ENCODE measurements at regions not wholly inside any gene's neighbourhood (a gene's known extent, or its start where the extent isn't known, plus 50 kb on each side); places are given as distances from the start of the nearest gene placed in this dataset.

DNA sequence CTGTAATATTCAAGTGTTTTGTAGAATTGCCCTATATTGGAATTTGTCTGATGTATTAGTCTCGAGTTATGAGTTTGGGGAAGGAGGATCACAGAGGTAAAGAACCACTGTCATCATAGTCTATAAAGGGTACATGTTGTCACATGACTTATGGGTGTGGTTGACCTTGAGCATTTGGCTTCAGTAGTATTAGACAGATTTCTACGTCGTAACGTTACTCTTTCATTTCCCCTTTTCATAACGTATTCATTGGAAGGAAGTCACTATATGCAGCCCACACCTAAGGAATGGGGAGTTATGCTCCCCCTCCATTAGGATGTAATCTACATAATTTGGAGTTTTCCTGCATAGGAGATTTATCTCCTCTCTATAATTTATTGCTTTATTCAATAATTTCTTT is 110.1 kb upstream of the VAV3 start:
- peaks cover 2% of the 10 kb centered on the region for H3K4me1 Mint-ChIP-seq (ENCODE audit: low read depth, unreplicated experiment)
- no peak overlapping the region for H3K4me3 Mint-ChIP-seq (ENCODE audit: unreplicated experiment)
- no peaks in the 10 kb centered on the region for H3K36me3 Mint-ChIP-seq (ENCODE audit: unreplicated experiment)
- DNase-seq = no peak
- TF ChIP-seq, protein P1, sequence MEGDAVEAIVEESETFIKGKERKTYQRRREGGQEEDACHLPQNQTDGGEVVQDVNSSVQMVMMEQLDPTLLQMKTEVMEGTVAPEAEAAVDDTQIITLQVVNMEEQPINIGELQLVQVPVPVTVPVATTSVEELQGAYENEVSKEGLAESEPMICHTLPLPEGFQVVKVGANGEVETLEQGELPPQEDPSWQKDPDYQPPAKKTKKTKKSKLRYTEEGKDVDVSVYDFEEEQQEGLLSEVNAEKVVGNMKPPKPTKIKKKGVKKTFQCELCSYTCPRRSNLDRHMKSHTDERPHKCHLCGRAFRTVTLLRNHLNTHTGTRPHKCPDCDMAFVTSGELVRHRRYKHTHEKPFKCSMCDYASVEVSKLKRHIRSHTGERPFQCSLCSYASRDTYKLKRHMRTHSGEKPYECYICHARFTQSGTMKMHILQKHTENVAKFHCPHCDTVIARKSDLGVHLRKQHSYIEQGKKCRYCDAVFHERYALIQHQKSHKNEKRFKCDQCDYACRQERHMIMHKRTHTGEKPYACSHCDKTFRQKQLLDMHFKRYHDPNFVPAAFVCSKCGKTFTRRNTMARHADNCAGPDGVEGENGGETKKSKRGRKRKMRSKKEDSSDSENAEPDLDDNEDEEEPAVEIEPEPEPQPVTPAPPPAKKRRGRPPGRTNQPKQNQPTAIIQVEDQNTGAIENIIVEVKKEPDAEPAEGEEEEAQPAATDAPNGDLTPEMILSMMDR (IDR thresholded peaks at IDR 0.05; ENCODE audit: partially characterized antibody, unreplicated experiment) = no peak
- H3K27ac Mint-ChIP-seq (ENCODE audit: unreplicated experiment) = no peak overlapping the region
- H3K27me3 Mint-ChIP-seq (ENCODE audit: unreplicated experiment) = no peaks in the 10 kb centered on the region
- H3K9me3 Mint-ChIP-seq (ENCODE audit: unreplicated experiment) = peaks cover 3% of the 10 kb centered on the region

- no peak overlapping the region for H3K27ac Mint-ChIP-seq (ENCODE audit: unreplicated experiment)
- TF ChIP-seq, protein P1 (IDR thresholded peaks at IDR 0.05; ENCODE audit: partially characterized antibody, unreplicated experiment) = no peak
- H3K4me1 Mint-ChIP-seq (ENCODE audit: low read depth, unreplicated experiment) = no peaks in the 10 kb centered on the region
- no peaks in the 10 kb centered on the region for H3K36me3 Mint-ChIP-seq (ENCODE audit: unreplicated experiment)
- H3K9me3 Mint-ChIP-seq (ENCODE audit: unreplicated experiment) = no peaks in the 10 kb centered on the region
- H3K27me3 Mint-ChIP-seq (ENCODE audit: unreplicated experiment) = no peaks in the 10 kb centered on the region
- no peak overlapping the region for H3K4me3 Mint-ChIP-seq (ENCODE audit: unreplicated experiment)
- DNase-seq = no peak
Measured at GRCh38 chr1:108072776-108073175, 107.8 kb upstream of the VAV3 start.

- H3K4me3 Mint-ChIP-seq (ENCODE audit: unreplicated experiment) = no peak overlapping the region
- H3K9me3 Mint-ChIP-seq (ENCODE audit: unreplicated experiment) = no peaks in the 10 kb centered on the region
- H3K36me3 Mint-ChIP-seq (ENCODE audit: unreplicated experiment) = no peaks in the 10 kb centered on the region
- H3K4me1 Mint-ChIP-seq (ENCODE audit: low read depth, unreplicated experiment) = no peaks in the 10 kb centered on the region
- H3K27ac Mint-ChIP-seq (ENCODE audit: unreplicated experiment) = no peak overlapping the region
- H3K27me3 Mint-ChIP-seq (ENCODE audit: unreplicated experiment) = no peaks in the 10 kb centered on the region
- no peak for DNase-seq
- TF ChIP-seq, protein P1 (IDR thresholded peaks at IDR 0.05; ENCODE audit: partially characterized antibody, unreplicated experiment) = no peak
Measured at GRCh38 chr1:108072212-108072611, 107.2 kb upstream of the VAV3 start.

DNA sequence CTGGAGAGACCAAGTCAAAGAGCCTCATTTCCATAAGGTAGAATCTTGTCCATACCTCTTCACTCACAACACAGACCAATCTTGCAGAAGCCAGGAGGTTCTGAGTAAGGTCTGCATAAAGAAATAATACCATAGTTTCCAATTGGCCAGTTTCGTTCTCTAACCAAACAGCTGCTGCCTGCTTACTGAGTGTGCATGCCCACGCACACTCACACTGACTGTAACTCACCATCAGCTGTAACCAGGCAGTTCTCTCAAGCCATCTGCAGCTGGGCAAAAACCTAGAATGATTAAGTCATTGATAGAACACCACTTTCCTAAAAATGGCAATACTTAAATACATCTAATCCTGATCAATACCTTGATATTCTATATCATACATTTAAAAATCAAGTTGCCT is 106.6 kb upstream of the VAV3 start:
- Mint-ChIP-seq H3K4me3 (ENCODE audit: unreplicated experiment) (no peak overlapping the region), H3K4me1 (ENCODE audit: low read depth, unreplicated experiment) (no peaks in the 10 kb centered on the region), H3K27me3 (ENCODE audit: unreplicated experiment) (no peaks in the 10 kb centered on the region), H3K27ac (ENCODE audit: unreplicated experiment) (no peak overlapping the region), H3K9me3 (ENCODE audit: unreplicated experiment) (no peaks in the 10 kb centered on the region), H3K36me3 (ENCODE audit: unreplicated experiment) (no peaks in the 10 kb centered on the region)
- DNase-seq = no peak
- TF ChIP-seq, protein P1 (IDR thresholded peaks at IDR 0.05; ENCODE audit: partially characterized antibody, unreplicated experiment) = no peak

- TF ChIP-seq, protein P1 (IDR thresholded peaks at IDR 0.05; ENCODE audit: partially characterized antibody, unreplicated experiment) = no peak
- peaks cover 2% of the 10 kb centered on the region for H3K9me3 Mint-ChIP-seq (ENCODE audit: unreplicated experiment)
- no peak for DNase-seq
- H3K27ac Mint-ChIP-seq (ENCODE audit: unreplicated experiment) = no peak overlapping the region
- no peaks in the 10 kb centered on the region for H3K36me3 Mint-ChIP-seq (ENCODE audit: unreplicated experiment)
- H3K4me1 Mint-ChIP-seq (ENCODE audit: low read depth, unreplicated experiment) = peaks cover 2% of the 10 kb centered on the region
- no peaks in the 10 kb centered on the region for H3K27me3 Mint-ChIP-seq (ENCODE audit: unreplicated experiment)
- no peak overlapping the region for H3K4me3 Mint-ChIP-seq (ENCODE audit: unreplicated experiment)
Measured at GRCh38 chr1:108070662-108071061, 105.7 kb upstream of the VAV3 start.

Measured in glutamatergic neuron (in vitro differentiated cells).